DND-41 (cell line): ENCODE measurements at regions not wholly inside any gene's neighbourhood (a gene's known extent, or its start where the extent isn't known, plus 50 kb on each side); places are given as distances from the start of the nearest gene placed in this dataset.
"Not testable (repeated sequence)": the region's sequence is repeated elsewhere in the genome, so short reads cannot be mapped to it uniquely, and the experiment has no call there.

Experiments
- ATAC-seq: fragments of 200-7000 bp; cut with Tn5 transposase; 3 replicates; pipeline ENCODE4 v1.9.1; 2021; ENCODE audit warnings: low read depth; ENCODE audit not compliant: insufficient read depth
- DNase-seq: peaks from one replicate; pipeline ENCODE4 v3.0.0-alpha.2; 2020
- H2AFZ ChIP-seq: 2 replicates; pipeline ENCODE4 v1.6.0; 2012; ENCODE audit warnings: low read depth, low read length
- H3K27ac ChIP-seq: 2 replicates; pipeline ENCODE4 v1.5.1; 2012; ENCODE audit warnings: low read length, inconsistent platforms
- H3K27me3 ChIP-seq: fragments of 200-600 bp; sonication (generic); 2 replicates; pipeline ENCODE4 v1.6.0; 2012; ENCODE audit warnings: low read length, mild to moderate bottlenecking, inconsistent platforms; ENCODE audit not compliant: insufficient read depth, poor library complexity
- H3K36me3 ChIP-seq: 2 replicates; pipeline ENCODE4 v1.5.1; 2012; ENCODE audit warnings: low read length, inconsistent platforms; ENCODE audit not compliant: insufficient read depth
- H3K4me1 ChIP-seq: 2 replicates; pipeline ENCODE4 v1.5.1; 2012; ENCODE audit warnings: mild to moderate bottlenecking, low read length; ENCODE audit not compliant: insufficient read depth
- H3K4me2 ChIP-seq: 2 replicates; pipeline ENCODE4 v1.6.0; 2012; ENCODE audit warnings: mild to moderate bottlenecking, moderate library complexity, low read length, inconsistent platforms; ENCODE audit not compliant: insufficient read depth
- H3K4me3 ChIP-seq, 2 experiments: fragments of 200-600 bp in 1 of 2; shearing (Covaris generic) in 1 of 2; 2 replicates each; pipeline ENCODE4 v1.5.1; 2012 to 2016; ENCODE audit warnings: inconsistent platforms in 2 of 2, low read length in 2 of 2, mild to moderate bottlenecking in 2 of 2, low read depth in 1 of 2, moderate library complexity in 1 of 2
- H3K79me2 ChIP-seq: 2 replicates; pipeline ENCODE4 v1.6.0; 2012; ENCODE audit warnings: low read length, inconsistent platforms; ENCODE audit not compliant: insufficient read depth
- H3K9ac ChIP-seq: 2 replicates; pipeline ENCODE4 v1.6.0; 2012; ENCODE audit warnings: low read depth, mild to moderate bottlenecking, inconsistent platforms, low read length, moderate library complexity
- H3K9me3 ChIP-seq: 2 replicates; pipeline ENCODE4 v1.5.1; 2012; ENCODE audit warnings: low read length, moderate library complexity, mild to moderate bottlenecking, inconsistent platforms; ENCODE audit not compliant: insufficient read depth, severe bottlenecking
- H4K20me1 ChIP-seq: 2 replicates; pipeline ENCODE4 v1.6.0; 2012; ENCODE audit warnings: low read length; ENCODE audit not compliant: insufficient read depth
- CTCF ChIP-seq: IDR thresholded peaks from 2 replicates; pipeline ENCODE4 v1.5.1; 2012; ENCODE audit warnings: borderline replicate concordance, low read length, moderate library complexity, mild to moderate bottlenecking; ENCODE audit not compliant: poor library complexity, severe bottlenecking; ENCODE audit errors: extremely low read depth
- EZH2 ChIP-seq: IDR thresholded peaks from 3 replicates; pipeline ENCODE4 v1.6.1; 2012; ENCODE audit warnings: borderline replicate concordance, low read depth, mild to moderate bottlenecking, moderate library complexity, low read length, inconsistent platforms; ENCODE audit not compliant: severe bottlenecking

GRCh38 chr9:86481466-86481865 lies 127.3 kb upstream of the TUT7 start:
- Histone ChIP-seq H3K4me2 (no peak overlapping the region), H2AFZ (no peak overlapping the region), H3K4me1 (no peaks in the 10 kb centered on the region), H3K27ac (no peak overlapping the region), H3K4me3 (no peak overlapping the region), H4K20me1 (no peaks in the 10 kb centered on the region), H3K9ac (no peak overlapping the region), H3K36me3 (no peaks in the 10 kb centered on the region), H3K9me3 (no peaks in the 10 kb centered on the region), H3K79me2 (no peaks in the 10 kb centered on the region), H3K27me3 (no peaks in the 10 kb centered on the region)
- no peak for TF ChIP-seq CTCF
- no peak for TF ChIP-seq EZH2
- ATAC-seq, result no peak
- DNase-seq, result no peak

- not testable (repeated sequence) for H2AFZ ChIP-seq, H3K9me3 ChIP-seq, ATAC-seq, H4K20me1 ChIP-seq, H3K27me3 ChIP-seq, H3K4me2 ChIP-seq, H3K36me3 ChIP-seq, H3K4me1 ChIP-seq, H3K4me3 ChIP-seq, H3K9ac ChIP-seq, H3K79me2 ChIP-seq, DNase-seq, H3K27ac ChIP-seq
Measured at GRCh38 chr9:86475255-86475654, 121.0 kb upstream of the TUT7 start.

- Histone ChIP-seq H3K4me2 (no peak overlapping the region), H3K9me3 (no peaks in the 10 kb centered on the region), H3K27ac (no peak overlapping the region), H3K36me3 (no peaks in the 10 kb centered on the region), H3K9ac (no peak overlapping the region), H4K20me1 (no peaks in the 10 kb centered on the region), H3K4me1 (no peaks in the 10 kb centered on the region), H3K27me3 (no peaks in the 10 kb centered on the region), H3K79me2 (no peaks in the 10 kb centered on the region), H2AFZ (no peak overlapping the region), H3K4me3 (no peak overlapping the region)
- TF ChIP-seq CTCF (no peak), EZH2 (no peak)
- ATAC-seq (no peak), DNase-seq (no peak)
Measured at GRCh38 chr9:86471171-86471815, 117.1 kb upstream of the TUT7 start.

- no peak for ATAC-seq
- Histone ChIP-seq H4K20me1 (no peaks in the 10 kb centered on the region), H3K27me3 (no peaks in the 10 kb centered on the region), H3K9me3 (no peaks in the 10 kb centered on the region), H3K4me2 (no peak overlapping the region), H3K9ac (no peak overlapping the region), H2AFZ (no peak overlapping the region), H3K79me2 (no peaks in the 10 kb centered on the region), H3K36me3 (no peaks in the 10 kb centered on the region), H3K27ac (no peak overlapping the region), H3K4me3 (no peak overlapping the region), H3K4me1 (no peaks in the 10 kb centered on the region)
- DNase-seq, result no peak
- TF ChIP-seq CTCF (no peak), EZH2 (no peak)
Measured at GRCh38 chr9:86470326-86470725, 116.1 kb upstream of the TUT7 start.
